Dermis microvascular lymphatic vessel endothelial cell (primary cell): ENCODE measurements at regions not wholly inside any gene's neighbourhood (a gene's known extent, or its start where the extent isn't known, plus 50 kb on each side); places are given as distances from the start of the nearest gene placed in this dataset.
"Not testable (repeated sequence)": the region's sequence is repeated elsewhere in the genome, so short reads cannot be mapped to it uniquely, and the experiment has no call there.

Source experiments
- DNase-seq, 2 donors: peaks; one replicate each; pipeline versions ENCODE4 v3.0.0 to v3.0.0-alpha.2; 2010; ENCODE audit warnings: low read depth in 2 of 2

DNA sequence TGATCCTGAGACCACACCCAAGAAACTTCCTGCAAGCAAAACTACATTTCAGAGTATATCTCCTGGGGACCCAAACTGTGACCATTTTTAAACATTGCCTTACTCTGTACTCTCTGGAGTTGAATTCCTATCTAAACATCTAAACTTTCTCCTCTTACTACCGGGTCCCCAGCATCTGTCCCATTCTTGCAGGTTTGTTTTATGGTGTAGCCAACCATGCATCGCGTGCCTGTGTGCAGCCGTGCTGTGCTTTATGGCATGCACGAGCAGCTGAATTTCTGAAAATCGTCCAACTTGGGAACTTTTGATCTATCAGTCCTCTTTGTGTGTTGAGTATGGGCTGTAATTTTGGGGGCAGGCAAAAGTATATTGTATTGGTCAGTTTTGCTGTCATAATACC is 423.8 kb upstream of the DPP6 start:
- no peak for DNase-seq

DNA sequence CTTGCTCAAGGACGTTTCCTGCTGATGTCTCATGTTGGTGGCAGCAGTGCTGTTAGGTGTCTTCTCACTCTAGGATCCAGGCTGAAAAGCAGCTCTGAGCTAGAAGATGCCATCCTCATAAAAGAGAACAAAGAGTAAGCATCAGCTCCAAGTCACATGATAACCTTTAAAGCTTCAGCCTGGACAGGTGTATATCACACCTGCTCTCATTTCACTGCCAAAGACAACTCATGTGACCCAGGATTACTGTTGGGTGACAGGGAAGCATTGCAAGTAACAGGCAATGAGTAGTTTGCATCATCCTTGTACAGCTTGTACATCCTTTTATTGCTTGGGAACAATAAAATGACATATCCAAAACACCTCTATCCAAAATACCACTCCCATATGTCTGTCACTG is 423.4 kb upstream of the DPP6 start:
- no peak for DNase-seq

- DNase-seq, result no peak
Measured at GRCh38 chr7:153638821-153639435, 413.3 kb upstream of the DPP6 start.

DNA sequence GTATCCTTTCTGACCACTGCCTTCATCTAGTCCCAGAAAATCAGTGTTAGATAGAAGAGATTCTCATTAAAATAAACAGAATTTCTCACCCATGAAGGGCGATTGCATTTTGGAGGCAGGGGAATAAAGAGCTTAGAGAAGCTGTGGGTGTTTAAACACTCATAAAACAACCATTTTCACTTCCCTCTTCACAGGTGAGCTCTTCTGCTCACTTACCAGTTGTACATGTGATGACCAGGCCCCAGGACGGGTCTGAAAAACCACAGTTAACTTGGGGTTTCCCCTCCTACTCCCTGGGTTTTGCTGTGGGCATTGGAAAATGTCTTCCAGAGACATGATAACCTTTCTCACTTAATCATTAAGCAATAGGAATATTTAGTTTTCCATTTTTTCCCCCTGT is 411.6 kb upstream of the DPP6 start:
- no peak for DNase-seq

DNA sequence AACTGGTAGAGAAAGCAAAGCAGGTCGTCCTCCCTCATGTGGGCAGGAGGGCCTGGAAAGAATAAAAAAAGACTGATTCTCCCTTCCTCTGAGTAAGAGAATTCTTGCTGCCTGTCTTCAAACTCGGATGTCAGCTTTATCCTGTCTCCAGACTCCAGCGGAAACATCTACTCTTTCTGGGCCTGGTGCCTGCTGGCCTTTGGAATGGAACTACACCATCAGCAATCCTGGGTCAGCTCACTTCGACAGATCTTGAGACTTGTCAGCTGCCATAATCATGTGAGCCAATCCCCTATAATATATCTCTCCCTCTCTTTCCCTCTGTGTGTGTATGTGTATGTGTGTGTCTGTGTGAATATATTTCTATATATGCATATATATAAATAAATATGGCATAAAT is 411.0 kb upstream of the DPP6 start:
- DNase-seq, result no peak

- no peak for DNase-seq
Measured at GRCh38 chr7:153642989-153643388, 409.2 kb upstream of the DPP6 start.

GRCh38 chr7:153657182-153657800 is 394.9 kb upstream of the DPP6 start:
- DNase-seq, result no peak

GRCh38 chr7:153675131-153675530 is 377.1 kb upstream of the DPP6 start:
- no peak for DNase-seq

GRCh38 chr7:153682628-153683027 is 369.6 kb upstream of the DPP6 start:
- no peak for DNase-seq

DNA sequence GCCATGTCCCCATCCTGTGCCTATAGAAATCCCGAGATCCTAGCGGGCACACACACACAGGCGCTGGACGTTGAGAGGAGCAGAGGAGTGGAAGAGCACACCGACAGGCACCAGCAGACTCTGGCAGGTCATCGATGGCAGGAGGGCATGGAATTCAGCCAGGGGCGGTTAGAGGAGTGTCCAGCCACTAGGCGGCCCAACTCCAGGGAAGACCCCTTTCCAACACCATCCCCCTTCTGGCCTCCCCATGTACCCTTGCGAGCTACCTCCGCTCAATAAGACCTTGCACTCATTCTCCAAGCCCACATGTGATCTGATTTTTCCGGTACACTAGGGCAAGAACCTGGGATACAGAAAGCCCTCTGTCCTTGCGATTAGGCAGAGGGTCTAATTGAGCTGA is 356.0 kb upstream of the DPP6 start:
- DNase-seq, result no peak

DNA sequence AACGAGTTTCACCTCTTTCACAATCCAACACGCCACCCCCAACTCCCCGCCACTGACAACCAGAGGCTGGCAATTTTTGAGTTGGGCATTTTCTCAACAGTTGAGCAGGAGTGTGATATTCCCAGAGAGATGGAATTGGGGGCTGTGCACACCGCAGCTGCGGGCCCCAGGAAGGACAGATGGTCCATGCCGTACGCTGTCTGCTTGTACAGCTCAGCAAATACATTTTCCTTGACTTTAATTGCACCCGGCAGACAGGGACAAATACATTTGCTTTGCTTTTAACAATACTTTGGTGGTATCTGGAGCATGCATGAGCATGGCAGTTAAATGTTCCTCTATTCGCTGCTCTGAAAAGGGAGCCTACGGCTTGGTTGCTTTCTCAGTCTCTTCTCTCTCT is 354.2 kb upstream of the DPP6 start:
- no peak for DNase-seq

DNA sequence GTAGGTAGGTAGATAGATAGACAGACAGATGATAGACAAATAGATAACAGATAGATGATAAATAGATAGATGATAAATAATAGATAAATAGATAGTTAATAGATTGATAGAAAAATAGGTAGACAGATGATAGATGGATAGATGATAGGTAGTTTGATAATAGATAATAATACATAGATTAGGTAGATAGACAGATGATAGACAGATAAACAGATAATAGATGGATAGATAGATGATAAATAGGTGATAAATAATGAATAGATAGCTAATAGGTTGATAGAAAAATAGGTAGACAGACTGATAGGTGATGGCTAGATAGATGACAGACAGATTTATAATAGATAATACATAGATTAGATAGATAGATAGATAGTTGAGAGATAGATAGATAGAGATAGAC is 350.5 kb upstream of the DPP6 start:
- DNase-seq, result no peak

DNA sequence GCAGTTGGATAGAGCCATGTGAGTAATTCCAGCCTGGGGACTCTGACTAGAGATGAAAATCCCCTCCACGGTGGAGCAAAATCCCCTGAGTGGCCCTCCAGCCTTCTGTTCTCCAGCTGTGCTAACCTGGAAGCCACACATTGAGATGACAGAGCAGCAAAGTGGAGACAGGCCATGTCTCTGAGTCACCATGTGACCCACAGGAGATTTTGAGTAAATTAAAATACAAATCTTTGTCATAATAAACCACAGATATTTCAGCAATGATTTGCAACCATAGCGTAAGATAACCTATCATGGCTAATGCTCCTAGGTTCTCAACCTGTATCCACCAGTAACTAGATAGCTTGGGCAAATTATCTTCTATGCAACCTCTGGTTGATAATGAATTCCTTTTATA is 328.3 kb upstream of the DPP6 start:
- not testable (repeated sequence) for DNase-seq

GRCh38 chr7:153731504-153731903 is 320.7 kb upstream of the DPP6 start:
- DNase-seq, result not testable (repeated sequence)

DNA sequence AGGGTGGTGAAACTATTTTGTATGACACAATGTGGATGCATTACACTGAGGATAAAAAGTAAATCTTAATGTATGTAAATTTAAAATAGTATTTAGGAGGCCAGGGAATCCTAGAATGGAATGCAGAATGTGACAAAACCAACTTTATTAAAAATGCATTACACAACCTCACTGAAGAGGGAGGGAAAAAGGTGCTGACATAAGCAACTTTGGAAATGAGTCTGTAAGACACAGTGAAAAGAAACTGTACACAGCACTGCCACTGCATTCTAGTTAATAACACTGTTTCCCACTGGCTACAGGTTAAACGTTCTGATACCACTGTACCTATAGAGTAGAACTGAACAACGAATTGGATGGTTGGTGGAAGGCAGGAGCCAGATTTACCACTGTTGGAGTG is 308.8 kb upstream of the DPP6 start:
- DNase-seq, result not testable (repeated sequence)

- DNase-seq, result not testable (repeated sequence)
Measured at GRCh38 chr7:153747969-153748368, 304.2 kb upstream of the DPP6 start.

- not testable (repeated sequence) for DNase-seq
Measured at GRCh38 chr7:153748885-153749284, 303.3 kb upstream of the DPP6 start.

DNA sequence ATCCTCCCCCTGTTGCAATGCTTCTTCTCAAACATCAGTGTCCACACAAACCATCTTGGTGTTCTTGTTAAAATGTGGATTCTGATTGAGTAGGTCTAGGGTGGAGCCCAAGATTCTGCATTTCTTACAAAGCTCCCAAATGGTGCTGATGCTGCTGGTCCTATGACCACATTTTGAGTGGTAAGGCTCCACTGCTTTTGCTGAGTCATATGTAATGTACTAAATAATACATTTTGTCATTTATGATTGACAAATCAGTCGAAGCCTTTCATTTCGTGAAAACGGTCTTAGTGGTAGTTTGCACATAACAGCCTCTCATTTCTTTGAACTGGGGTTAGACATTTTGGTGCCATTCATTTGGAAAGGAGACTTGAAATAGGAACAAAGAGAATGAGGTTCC is 286.3 kb upstream of the DPP6 start:
- not testable (repeated sequence) for DNase-seq

- DNase-seq, result not testable (repeated sequence)
Measured at GRCh38 chr7:153766926-153767325, 285.3 kb upstream of the DPP6 start.

- DNase-seq, result no peak
Measured at GRCh38 chr7:153772966-153773365, 279.2 kb upstream of the DPP6 start.

- DNase-seq, result not testable (repeated sequence)
Measured at GRCh38 chr7:153776940-153777339, 275.3 kb upstream of the DPP6 start.

GRCh38 chr7:153797363-153797762 is 254.8 kb upstream of the DPP6 start:
- DNase-seq, result not testable (repeated sequence)

DNA sequence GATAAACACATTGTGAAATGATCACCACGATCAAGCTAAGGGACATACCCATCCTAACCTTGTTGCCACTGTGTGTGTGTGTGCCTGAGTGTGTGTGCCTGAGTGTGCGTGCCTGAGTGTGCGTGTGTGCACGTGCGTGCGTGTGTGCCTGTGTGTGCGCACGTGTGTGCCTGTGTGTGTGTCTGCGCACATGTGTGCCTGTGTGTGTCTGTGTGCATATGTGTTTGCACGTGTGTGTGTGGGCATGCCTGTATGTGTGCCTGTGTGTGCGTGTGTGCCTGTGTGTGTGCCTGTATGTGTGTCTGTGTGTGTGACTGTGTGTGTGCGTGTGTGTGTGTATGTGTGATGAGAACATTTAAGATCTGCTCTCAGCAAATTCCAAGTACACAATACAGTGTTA is 244.1 kb upstream of the DPP6 start:
- DNase-seq, result no peak

DNA sequence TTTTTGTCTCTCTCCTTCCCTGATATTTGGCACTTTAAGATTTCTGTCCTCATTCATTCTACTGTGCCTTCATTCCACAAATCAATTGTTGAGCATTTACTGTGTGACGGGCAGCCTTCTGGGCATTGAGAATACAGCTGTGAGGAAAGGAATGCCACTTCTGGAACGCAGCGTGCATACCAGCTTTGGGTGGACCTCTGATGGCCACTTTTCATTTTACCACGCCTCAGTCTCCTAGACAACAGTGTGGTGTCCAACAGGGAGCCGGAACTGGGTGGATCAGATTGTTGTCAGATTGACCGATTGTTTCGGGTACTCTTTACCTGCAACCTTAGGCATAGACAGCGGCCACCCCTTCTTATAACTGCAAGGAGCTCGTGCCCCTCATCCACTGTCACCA is 222.7 kb upstream of the DPP6 start:
- DNase-seq, result no peak
